Anterior cingulate cortex (tissue), 58 donors: ENCODE measurements at regions not wholly inside any gene's neighbourhood (a gene's known extent, or its start where the extent isn't known, plus 50 kb on each side); places are given as distances from the start of the nearest gene placed in this dataset.

Experiments
- DNase-seq, 58 donors: peaks; one replicate each; lab custom pipeline; 2025; lab: John Stamatoyannopoulos, UW

GRCh38 chr13:105602956-105603670 is 932.3 kb downstream of the EFNB2 start:
- DNase-seq, result no peak

GRCh38 chr13:105599477-105600037 is 935.9 kb downstream of the EFNB2 start:
- DNase-seq, result no peak

DNA sequence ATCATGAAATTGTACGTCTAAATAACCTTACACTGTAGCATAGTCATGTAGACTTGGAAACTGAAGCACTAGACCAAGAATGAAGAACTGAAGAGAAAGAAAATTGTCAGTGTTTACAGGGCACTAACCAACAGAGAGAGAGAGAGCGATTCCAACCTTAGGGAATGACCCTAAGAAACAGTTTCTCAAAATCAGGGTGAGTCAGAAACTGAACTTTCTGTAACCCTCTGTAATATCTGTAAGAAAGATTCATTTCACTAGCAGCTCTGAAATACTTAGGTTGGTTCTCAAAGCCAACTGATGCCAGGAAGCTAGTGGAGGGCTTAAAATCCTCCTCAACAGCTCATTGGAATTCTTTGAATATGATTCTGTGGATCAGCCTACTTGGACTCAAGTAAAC is 936.9 kb downstream of the EFNB2 start:
- no peak for DNase-seq

DNA sequence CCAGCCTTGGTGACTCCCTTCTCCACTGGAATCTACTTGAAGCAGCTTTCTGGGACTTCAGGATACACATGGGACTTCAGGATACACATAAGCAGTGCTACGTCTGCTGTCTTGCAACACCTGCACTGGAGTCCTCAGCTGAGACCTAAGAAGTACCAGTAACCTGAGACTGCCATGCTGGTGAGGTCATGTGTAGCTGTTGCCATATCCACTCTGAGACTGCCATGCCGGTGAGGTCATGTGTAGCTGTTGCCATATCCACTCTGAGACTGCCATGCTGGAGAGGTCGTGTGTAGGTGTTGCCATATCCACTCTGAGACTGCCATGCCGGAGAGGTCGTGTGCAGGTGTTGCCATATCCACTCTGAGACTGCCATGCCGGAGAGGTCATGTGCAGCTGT is 937.9 kb downstream of the EFNB2 start:
- no peak for DNase-seq

- DNase-seq, result no peak
These were observed 940.0 kb downstream of the EFNB2 start for GRCh38 chr13:105595471-105595870.

DNA sequence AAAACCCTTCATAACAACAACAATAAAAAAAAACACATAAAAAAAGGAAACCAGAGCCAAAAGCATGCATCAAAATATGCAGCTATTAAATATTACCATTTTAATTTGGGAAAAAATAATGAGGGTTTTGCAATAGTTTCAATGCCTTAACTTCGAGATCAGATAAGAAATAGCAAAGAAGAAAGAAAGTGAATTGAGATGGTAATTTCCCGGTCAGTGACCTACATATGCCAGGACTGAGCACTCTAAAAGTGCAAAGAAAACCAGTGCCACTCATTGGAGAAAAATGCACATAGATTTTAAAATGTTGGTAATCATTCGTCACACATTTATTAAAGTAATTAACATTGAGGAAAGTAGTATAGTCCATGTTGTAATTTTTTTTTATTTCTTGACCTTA is 944.2 kb downstream of the EFNB2 start:
- DNase-seq, result no peak

DNA sequence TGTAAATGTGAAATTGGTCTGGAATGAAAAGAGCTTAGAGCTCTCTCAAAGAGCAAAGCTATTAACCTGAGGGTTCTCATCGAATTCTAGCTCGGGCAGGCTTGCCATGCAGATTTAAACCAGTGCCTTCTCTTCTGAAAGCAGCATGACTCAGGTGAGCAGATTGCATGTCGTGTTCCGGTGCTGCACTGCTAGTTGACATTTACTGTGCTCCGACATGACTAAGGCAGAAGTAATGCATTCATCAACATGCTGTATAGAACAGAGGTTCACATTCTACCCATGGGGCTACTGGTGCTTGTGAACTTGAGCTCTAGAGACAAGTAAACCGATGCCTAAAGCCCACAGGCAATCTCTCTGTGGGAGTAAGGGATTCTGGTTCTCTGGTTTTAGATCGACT is 947.7 kb downstream of the EFNB2 start:
- no peak for DNase-seq

DNA sequence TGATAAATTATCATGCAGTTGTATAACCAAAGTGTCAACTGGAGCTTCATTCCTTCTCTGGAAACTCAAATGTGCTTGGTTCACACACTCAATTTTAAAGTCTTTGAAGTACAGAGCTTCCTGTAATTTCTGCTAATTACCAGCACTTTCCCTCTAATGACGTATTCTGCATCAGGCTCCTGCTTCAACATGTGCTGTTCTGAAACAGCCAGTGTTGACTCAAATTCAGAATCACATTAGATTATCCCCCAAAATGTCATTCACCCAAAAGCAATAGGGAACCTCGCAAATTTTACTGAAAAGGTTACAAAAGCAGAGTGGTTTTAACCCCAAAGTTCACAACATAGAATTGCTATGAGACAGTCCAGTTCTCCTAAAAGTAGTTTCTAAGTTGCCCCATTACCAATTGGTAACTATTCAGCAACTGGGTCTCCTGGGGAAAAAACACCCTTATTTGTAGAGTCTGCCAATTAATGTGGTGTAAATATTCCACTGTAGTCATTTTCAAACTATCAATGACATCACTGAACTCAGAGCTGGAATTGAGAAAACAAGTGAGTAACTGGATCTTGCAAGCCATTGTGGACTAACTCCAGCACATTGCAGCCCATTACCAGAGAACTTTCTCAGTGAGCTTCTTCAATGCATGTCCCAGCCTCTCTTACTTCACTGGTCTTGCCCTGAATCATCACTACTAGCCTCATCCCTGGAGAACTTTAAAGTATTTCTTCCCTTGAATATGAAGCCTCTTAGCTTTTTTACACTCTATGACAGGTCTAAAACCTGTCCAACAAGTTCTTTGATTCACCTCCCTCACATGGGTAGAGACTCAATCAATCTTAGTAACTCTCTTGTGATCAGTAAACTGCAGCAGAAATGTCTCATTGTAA is 955.4 kb downstream of the EFNB2 start:
- no peak for DNase-seq

- DNase-seq, result peak in 1 of 58 donors; percentile 2
These were observed 962.3 kb downstream of the EFNB2 start for GRCh38 chr13:105573136-105573535.

DNA sequence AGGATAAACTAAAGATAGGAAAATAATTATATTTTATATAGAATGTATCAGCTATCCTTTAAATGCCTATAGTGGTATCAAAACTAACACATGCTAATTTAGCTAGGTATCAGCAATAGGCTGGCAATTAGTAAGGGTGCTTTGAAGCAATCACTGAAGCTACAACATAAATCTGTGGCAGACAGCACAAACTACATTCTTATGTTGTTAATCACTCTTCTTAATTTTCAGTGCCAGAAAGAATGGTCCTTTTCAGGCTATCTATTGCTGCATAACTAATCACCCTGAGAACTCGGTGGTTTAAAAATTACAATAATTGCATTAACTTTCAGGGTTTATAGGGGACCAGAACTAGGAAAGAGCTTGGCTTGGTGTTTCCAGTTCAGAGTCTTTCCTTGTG is 963.1 kb downstream of the EFNB2 start:
- no peak for DNase-seq

DNA sequence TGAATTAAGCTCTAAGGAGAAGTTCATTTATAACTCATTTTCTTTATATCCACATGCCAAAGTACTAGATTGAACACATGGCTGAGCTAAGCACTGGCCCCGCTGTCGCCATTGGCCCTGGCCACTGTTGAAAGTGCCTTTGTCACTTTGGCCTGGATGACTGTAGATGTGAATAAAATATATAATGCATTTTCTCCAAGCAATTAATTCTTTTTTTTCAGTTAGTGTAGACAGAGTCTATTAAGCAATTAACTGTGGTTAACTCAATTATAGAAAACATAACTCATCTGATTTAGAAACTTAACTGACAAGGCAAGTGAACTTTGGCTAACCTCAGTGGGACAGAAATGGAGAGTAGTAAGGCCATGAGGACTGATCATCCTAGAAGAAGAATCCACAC is 965.6 kb downstream of the EFNB2 start:
- no peak for DNase-seq

DNA sequence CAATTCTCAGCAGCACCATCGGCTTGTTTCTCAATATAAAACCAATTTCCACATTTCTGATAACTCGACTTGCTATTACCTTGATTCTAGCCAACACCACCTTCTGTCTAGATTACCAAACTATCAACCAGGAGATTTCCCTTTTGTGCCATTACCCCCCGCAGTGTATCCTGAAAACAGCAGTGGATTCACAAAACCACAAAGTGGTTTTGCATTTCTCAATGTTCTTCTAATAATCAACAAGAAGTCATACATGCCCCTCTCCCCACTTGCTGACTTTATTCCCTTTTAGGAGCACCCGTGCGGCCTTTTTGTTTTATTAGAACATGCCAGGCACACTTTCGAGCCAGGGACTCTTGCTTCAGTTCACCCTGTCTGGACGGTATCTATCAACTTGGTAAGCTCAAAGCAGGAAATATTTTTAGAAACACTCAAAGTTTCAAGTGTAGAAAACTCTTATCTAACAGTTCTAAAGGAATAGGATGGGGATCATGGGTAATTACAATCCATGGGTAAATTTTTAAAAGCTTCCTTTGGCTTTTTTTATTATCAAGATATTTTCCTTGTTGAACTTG is 967.4 kb downstream of the EFNB2 start:
- no peak for DNase-seq

DNA sequence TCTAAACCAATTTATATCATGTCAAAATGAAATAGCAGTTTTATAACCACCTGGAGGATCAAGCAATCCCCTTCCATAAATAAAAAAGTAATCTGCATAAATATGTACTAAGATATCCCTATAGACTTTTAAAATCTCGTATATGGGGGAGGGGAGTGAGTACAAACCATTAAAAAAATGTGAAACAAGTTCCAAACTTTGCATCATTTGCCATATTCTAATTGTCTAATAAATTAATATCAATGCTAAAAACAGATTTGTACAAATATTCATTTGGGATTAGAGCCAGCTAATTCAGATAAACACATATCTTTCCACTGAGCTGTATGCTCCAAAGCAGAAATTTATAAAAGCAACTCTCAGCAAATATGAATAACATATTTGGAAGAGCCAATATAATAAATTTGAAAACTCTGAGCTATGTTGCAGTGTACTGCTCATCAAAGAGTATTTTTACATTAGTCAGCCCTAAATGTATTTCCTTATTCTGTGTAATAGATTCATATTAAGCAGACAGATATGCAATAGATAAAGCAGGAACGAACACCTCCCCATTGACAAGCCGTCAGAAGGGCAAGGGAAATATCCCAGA is 970.2 kb downstream of the EFNB2 start:
- DNase-seq, result no peak

GRCh38 chr13:105552078-105552477 is 983.4 kb downstream of the EFNB2 start:
- no peak for DNase-seq

DNA sequence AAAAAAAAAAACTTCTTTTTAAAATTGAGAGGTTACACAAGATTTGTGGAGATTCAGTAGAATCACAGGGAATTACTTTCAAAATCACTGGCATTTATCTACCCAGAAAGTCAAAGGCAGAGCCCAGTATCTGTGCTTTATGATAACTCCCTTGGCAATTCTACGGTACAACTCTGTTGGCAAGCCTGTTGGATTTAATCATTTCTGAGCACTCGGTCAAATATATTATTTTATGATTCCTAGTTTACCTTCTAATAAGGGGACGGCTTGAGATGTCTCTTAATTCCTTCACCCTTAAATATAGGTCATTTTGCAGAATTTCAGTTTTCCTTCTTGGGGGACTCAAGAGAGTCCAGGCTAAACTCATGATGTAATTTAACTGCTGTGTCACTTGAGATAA is 987.6 kb downstream of the EFNB2 start:
- DNase-seq, result no peak

- DNase-seq, result no peak
These were observed 989.7 kb downstream of the EFNB2 start for GRCh38 chr13:105545811-105546210.

GRCh38 chr13:105543742-105544141 is 991.7 kb downstream of the EFNB2 start:
- no peak for DNase-seq

- DNase-seq, result no peak
These were observed 993.9 kb downstream of the EFNB2 start for GRCh38 chr13:105541565-105541964.

- DNase-seq, result no peak
These were observed 997.1 kb downstream of the EFNB2 start for GRCh38 chr13:105538346-105538745.

DNA sequence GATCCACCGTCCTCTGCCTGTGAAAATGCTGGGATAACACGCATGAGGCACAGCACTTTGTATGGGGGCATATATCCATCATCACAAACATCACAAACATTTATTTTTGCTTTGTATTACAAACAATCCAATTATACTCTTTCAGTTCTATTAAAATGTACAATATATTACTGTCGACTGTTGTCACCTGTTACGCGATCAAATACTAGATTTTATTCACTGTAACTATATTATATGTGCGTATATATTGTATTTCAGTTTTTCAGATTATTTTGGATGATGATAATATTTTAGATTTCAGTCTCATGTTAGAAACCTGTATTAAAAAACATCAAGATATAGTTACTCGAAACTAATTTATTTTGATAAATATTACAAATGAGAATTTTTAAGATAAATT is 998.3 kb downstream of the EFNB2 start:
- no peak for DNase-seq

- DNase-seq, result no peak
These were observed 1005.0 kb downstream of the EFNB2 start for GRCh38 chr13:105530468-105530867.
